ENCODE measurements at regions not wholly inside any gene's neighbourhood (a gene's known extent, or its start where the extent isn't known, plus 50 kb on each side); places are given as distances from the start of the nearest gene placed in this dataset.

DNA sequence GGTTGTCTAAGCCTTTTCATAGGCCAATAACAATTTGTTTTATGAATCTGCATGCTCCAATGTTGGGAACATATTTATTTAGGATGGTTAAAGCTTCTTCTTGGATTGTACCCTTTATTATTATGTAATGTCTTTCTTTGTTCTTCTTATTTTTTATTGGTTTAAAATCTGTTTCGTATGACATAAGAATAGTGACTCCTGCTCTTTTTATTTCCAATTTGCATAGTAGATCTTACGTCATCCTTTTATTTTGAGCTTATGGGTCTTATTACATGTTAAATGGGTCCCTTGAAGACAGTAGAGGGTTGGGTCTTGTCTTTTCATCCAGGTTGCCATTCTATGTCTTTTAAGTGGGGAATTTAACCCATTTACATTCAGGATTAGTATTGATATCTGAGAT is 561.9 kb upstream of the GHITM start:
- TF ChIP-seq, protein P1, sequence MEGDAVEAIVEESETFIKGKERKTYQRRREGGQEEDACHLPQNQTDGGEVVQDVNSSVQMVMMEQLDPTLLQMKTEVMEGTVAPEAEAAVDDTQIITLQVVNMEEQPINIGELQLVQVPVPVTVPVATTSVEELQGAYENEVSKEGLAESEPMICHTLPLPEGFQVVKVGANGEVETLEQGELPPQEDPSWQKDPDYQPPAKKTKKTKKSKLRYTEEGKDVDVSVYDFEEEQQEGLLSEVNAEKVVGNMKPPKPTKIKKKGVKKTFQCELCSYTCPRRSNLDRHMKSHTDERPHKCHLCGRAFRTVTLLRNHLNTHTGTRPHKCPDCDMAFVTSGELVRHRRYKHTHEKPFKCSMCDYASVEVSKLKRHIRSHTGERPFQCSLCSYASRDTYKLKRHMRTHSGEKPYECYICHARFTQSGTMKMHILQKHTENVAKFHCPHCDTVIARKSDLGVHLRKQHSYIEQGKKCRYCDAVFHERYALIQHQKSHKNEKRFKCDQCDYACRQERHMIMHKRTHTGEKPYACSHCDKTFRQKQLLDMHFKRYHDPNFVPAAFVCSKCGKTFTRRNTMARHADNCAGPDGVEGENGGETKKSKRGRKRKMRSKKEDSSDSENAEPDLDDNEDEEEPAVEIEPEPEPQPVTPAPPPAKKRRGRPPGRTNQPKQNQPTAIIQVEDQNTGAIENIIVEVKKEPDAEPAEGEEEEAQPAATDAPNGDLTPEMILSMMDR (conservative IDR thresholded peaks at IDR 0.05; ENCODE audit: low read length) = no peak
- TF ChIP-seq EZH2phosphoT487 (IDR thresholded peaks at IDR 0.05; ENCODE audit: borderline replicate concordance) = no peak

All from Loucy (cell line).